NT2/D1 (cell line): ENCODE measurements at regions not wholly inside any gene's neighbourhood (a gene's known extent, or its start where the extent isn't known, plus 50 kb on each side); places are given as distances from the start of the nearest gene placed in this dataset.

Experiments used
- DNase-seq: peaks from one replicate; pipeline ENCODE4 v3.0.0-alpha.2; 2011; ENCODE audit warnings: low read depth, low spot score
- H3K27me3 ChIP-seq: 2 replicates; pipeline ENCODE4 v1.6.0; 2011; ENCODE audit warnings: mild to moderate bottlenecking; ENCODE audit not compliant: insufficient read length, insufficient read depth
- H3K36me3 ChIP-seq: 2 replicates; pipeline ENCODE4 v1.6.1; 2011; ENCODE audit warnings: mild to moderate bottlenecking, low read length, mixed read lengths; ENCODE audit not compliant: insufficient read depth, insufficient read length
- H3K4me1 ChIP-seq: 2 replicates; pipeline ENCODE4 v1.5.1; 2011; ENCODE audit not compliant: insufficient read depth, insufficient read length
- H3K4me3 ChIP-seq: 2 replicates; pipeline ENCODE4 v1.5.1; 2011; ENCODE audit warnings: low read depth; ENCODE audit not compliant: insufficient read length
- H3K9ac ChIP-seq: 2 replicates; pipeline ENCODE4 v1.6.0; 2011; ENCODE audit warnings: low read depth; ENCODE audit not compliant: insufficient read length
- H3K9me3 ChIP-seq: 2 replicates; pipeline ENCODE4 v1.5.1; 2011; ENCODE audit warnings: mild to moderate bottlenecking, low read length; ENCODE audit not compliant: insufficient read depth
- SUZ12 ChIP-seq: IDR thresholded peaks from 2 replicates; pipeline ENCODE4 v1.6.1; 2011; ENCODE audit not compliant: insufficient read length, insufficient read depth; ENCODE audit errors: extremely low read depth
- YY1 ChIP-seq: IDR thresholded peaks from 2 replicates; pipeline ENCODE4 v1.6.1; 2011; ENCODE audit not compliant: insufficient read length, insufficient read depth
- ZNF274 ChIP-seq: IDR thresholded peaks from 2 replicates; pipeline ENCODE4 v1.6.1; 2011; ENCODE audit warnings: mild to moderate bottlenecking, low read depth, low read length

DNA sequence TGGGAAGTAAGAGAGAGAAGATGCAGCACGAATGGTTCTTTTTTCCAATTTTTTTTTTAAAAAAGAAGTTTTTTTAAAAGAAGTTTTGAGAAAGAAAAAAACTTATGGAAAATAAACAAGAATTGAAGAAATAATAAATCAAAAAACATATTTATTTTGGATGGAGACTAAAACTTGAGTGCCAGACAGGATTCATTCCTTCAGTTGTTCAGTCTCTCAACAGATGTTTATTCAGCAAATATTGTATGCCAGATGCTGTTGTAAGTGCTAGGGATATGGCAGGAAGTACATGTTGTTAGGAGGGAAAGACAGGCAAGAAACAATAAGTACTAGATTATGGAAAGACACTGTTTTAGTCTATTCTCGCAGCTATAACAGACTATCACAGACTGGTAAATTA is 750.7 kb upstream of the PHF14 start:
- no peaks in the 10 kb centered on the region for H3K36me3 ChIP-seq
- no peaks in the 10 kb centered on the region for H3K9me3 ChIP-seq
- H3K4me3 ChIP-seq = no peak overlapping the region
- TF ChIP-seq YY1 (no peak), ZNF274 (no peak), SUZ12 (no peak)
- no peak overlapping the region for H3K9ac ChIP-seq
- H3K4me1 ChIP-seq = no peaks in the 10 kb centered on the region
- H3K27me3 ChIP-seq = no peaks in the 10 kb centered on the region
- DNase-seq = no peak

DNA sequence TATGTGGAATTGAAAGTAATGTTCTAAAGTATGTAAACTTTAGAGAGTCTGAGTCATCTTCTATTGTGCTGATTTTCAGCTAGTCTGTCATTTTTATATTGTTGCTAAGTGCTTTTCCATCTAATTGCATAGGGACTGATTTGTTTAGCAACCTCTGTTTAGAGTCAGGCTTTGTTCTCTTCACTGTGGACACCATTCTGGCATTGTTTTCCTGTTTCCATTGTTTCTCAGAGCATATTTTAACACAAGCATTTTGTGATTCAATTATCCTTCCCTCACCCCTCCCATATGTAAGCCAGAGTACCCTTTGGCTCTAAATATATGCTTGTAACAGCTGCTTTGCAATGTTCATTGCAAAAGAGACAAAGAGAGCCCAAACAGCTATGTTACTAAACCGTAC is 748.4 kb upstream of the PHF14 start:
- Histone ChIP-seq H3K4me1 (no peaks in the 10 kb centered on the region), H3K9me3 (no peaks in the 10 kb centered on the region; the same call in 1 of the 2 replicates), H3K4me3 (no peak overlapping the region), H3K36me3 (no peaks in the 10 kb centered on the region), H3K27me3 (no peaks in the 10 kb centered on the region), H3K9ac (no peak overlapping the region)
- no peak for DNase-seq
- TF ChIP-seq SUZ12 = no peak
- TF ChIP-seq YY1 = no peak
- no peak for TF ChIP-seq ZNF274

DNA sequence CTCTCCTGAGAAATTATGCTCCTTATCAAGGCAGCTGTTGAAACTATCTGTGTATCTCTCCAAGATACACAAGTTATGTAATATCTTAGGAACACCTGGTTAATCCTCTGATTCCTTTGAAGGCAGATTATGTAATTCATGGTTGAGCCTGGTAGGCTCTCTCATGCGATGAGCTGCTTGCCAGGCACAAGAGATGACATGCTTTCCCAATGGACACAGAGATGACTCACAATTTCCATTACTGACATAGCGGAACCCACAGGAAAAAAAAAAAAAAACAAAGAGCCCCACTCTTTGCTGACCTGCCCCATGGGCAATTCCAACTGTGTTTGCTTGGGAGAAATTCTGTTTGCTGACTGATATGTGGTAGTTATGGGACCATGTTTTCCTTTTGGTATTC is 736.4 kb upstream of the PHF14 start:
- TF ChIP-seq SUZ12 (no peak), YY1 (no peak), ZNF274 (no peak)
- H3K9me3 ChIP-seq = no peaks in the 10 kb centered on the region
- H3K27me3 ChIP-seq = no peaks in the 10 kb centered on the region
- no peak for DNase-seq
- H3K4me1 ChIP-seq = no peaks in the 10 kb centered on the region
- H3K36me3 ChIP-seq = no peaks in the 10 kb centered on the region
- H3K9ac ChIP-seq = no peak overlapping the region
- H3K4me3 ChIP-seq = no peak overlapping the region

DNA sequence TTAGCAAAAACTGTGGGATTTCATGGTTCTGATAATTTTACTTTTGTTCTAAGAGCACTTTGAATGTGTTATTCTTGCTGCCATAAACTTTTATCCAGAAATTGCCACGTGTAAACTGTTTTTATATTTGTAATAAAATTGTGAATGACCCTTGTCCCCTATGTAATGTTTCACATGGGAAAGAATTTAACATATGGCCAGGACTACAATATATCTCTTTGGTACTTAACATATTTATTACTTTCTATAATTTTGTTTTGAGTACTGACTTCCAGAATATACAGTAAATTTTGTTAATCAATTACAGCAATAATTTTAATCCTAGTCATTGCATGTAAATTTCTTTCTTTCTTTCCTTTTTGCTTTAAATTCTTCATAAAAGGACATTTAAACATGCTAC is 735.0 kb upstream of the PHF14 start:
- no peaks in the 10 kb centered on the region for H3K9me3 ChIP-seq
- H3K4me1 ChIP-seq = no peaks in the 10 kb centered on the region
- no peak for DNase-seq
- H3K9ac ChIP-seq = no peak overlapping the region
- no peaks in the 10 kb centered on the region for H3K27me3 ChIP-seq
- no peaks in the 10 kb centered on the region for H3K36me3 ChIP-seq
- TF ChIP-seq YY1 = no peak
- TF ChIP-seq SUZ12 = no peak
- no peak for TF ChIP-seq ZNF274
- H3K4me3 ChIP-seq = no peak overlapping the region

DNA sequence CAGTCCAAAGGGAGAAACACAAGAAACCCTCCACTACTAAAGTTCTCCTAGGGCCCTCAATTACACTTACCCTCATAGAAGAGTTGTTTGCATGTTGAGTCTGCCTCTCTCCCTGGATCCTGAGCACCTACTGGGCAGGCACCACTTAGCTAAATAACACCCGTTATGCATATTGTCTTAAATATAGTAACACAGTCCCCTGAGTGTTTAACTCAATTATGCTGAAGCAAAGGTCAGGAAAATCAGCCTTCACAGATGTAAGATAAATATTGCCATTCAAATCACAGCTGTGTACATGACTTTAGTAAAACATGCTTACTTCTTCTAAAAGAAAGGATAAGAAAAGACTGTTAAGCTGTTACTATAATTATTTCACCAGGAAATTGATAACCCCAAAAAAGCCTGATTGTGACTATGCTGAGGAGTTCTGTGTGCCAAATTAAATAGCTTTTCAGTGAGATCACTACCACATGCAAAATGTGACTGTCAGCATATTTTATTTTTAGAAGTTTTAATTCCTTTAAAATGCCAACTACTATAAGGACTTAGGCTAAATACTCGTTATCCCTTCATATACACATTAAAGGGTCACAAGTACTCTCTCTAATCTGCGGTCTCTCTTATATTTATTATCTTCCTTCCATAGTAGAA is 733.9 kb upstream of the PHF14 start:
- H3K27me3 ChIP-seq = no peaks in the 10 kb centered on the region
- no peak for DNase-seq
- no peak overlapping the region for H3K9ac ChIP-seq
- no peaks in the 10 kb centered on the region for H3K4me1 ChIP-seq
- no peak overlapping the region for H3K4me3 ChIP-seq
- H3K36me3 ChIP-seq = no peaks in the 10 kb centered on the region
- no peaks in the 10 kb centered on the region for H3K9me3 ChIP-seq
- TF ChIP-seq SUZ12 (no peak), YY1 (no peak), ZNF274 (no peak)

DNA sequence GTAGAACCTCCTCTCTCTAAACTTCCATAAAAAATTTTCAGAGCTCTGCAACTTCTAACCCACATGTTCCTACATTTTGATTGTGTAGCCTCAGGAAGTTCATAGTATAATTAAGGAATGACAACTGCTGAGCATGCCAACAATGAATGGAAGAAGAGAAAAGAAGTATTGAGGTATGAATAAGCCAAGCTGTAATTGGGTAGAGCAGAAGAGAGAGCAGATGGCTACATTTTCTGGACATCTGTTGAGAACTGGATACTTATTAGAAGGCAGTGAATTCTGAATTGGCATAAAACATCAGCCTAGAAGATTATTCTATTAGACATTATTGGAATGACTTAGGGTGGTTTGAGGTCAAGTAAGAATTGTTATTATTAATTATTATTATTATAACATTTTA is 728.3 kb upstream of the PHF14 start:
- TF ChIP-seq SUZ12 (no peak), ZNF274 (no peak), YY1 (no peak)
- no peak for DNase-seq
- no peak overlapping the region for H3K9ac ChIP-seq
- H3K9me3 ChIP-seq = 0 out of 2 replicates have a peak, but pooled peaks cover 4% of the 10 kb centered on the region
- H3K4me1 ChIP-seq = no peaks in the 10 kb centered on the region
- H3K36me3 ChIP-seq = no peaks in the 10 kb centered on the region
- no peak overlapping the region for H3K4me3 ChIP-seq
- H3K27me3 ChIP-seq = no peaks in the 10 kb centered on the region

DNA sequence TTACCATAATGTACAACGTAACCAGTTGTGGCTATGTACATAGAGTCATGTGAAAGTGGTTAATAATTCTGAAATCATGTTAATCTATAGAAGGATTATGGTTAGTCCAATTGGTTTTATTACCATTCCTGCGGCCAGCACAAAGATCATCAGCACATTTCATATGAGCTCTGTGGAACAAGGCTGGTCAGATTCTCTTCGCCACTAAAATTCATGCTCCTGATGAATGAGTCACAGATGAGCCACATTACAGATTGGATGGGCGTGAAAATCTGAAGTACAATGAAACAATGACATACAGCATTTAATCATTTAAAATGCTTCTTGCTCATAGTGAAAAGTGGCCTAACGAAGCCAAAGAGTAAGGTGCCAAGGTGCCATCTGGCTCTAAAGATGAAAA is 716.2 kb upstream of the PHF14 start:
- H3K27me3 ChIP-seq = no peaks in the 10 kb centered on the region

More for the DNA sequence above, 716.2 kb upstream of the PHF14 start:
- no peak for TF ChIP-seq SUZ12
- TF ChIP-seq ZNF274 = no peak
- TF ChIP-seq YY1 = no peak
- H3K9ac ChIP-seq = no peak overlapping the region
- H3K4me3 ChIP-seq = no peak overlapping the region
- no peaks in the 10 kb centered on the region for H3K4me1 ChIP-seq
- no peaks in the 10 kb centered on the region for H3K36me3 ChIP-seq
- no peaks in the 10 kb centered on the region for H3K9me3 ChIP-seq
- no peak for DNase-seq
